MCF 10A (cell line): ENCODE measurements at regions not wholly inside any gene's neighbourhood (a gene's known extent, or its start where the extent isn't known, plus 50 kb on each side); places are given as distances from the start of the nearest gene placed in this dataset.

ENCODE experiments used
- BruUV-seq: library from RNA; stranded (reverse); fragments of 400-500 nt; replicated peaks from 2 replicates; lab custom pipeline; 2021; lab: Mats Ljungman, UMichigan
- CTCF ChIA-PET: fragments of 300-600 bp; sonication (Branson Sonifier 250); formaldehyde crosslinking; extraction: SDS; loops from one replicate; lab custom pipeline; 2021; ENCODE audit warnings: antibody characterized with exemption, inconsistent platforms; lab: Yijun Ruan, JAX
- POLR2A ChIA-PET: fragments of 300-600, 350-650 bp; sonication (Branson Sonifier 250); formaldehyde crosslinking; extraction: SDS; loops from one replicate; lab custom pipeline; 2020; ENCODE audit warnings: antibody characterized with exemption, inconsistent platforms; lab: Yijun Ruan, JAX
- DNase-seq: peaks from one replicate; pipeline ENCODE4 v3.0.0-alpha.2; 2018; ENCODE audit not compliant: unreplicated experiment
- H3K27ac Mint-ChIP-seq: one replicate; pipeline ENCODE4 v1.8.0; 2022; ENCODE audit warnings: mild to moderate bottlenecking, low read depth, mixed read lengths; ENCODE audit not compliant: unreplicated experiment
- H3K27me3 Mint-ChIP-seq: one replicate; pipeline ENCODE4 v1.8.0; 2022; ENCODE audit warnings: mixed read lengths; ENCODE audit not compliant: insufficient read depth, unreplicated experiment
- H3K36me3 Mint-ChIP-seq: one replicate; pipeline ENCODE4 v1.8.0; 2022; ENCODE audit warnings: mild to moderate bottlenecking, moderate library complexity, mixed read lengths; ENCODE audit not compliant: insufficient read depth, unreplicated experiment
- H3K4me1 Mint-ChIP-seq: one replicate; pipeline ENCODE4 v1.8.0; 2022; ENCODE audit warnings: mixed read lengths; ENCODE audit not compliant: insufficient read depth, unreplicated experiment
- H3K4me3 Mint-ChIP-seq: one replicate; pipeline ENCODE4 v1.8.0; 2022; ENCODE audit warnings: mild to moderate bottlenecking, moderate library complexity, mixed read lengths; ENCODE audit not compliant: unreplicated experiment
- H3K9me3 Mint-ChIP-seq: one replicate; pipeline ENCODE4 v1.8.0; 2022; ENCODE audit warnings: mixed read lengths; ENCODE audit not compliant: unreplicated experiment
- CTCF ChIP-seq: fragments of 200-600 bp; IDR thresholded peaks from one replicate; pipeline ENCODE4 v1.8.0; 2022; ENCODE audit warnings: antibody characterized with exemption, mild to moderate bottlenecking; ENCODE audit not compliant: unreplicated experiment
- intact Hi-C: fragments of 100-400 bp; cut with micrococcal nuclease; formaldehyde crosslinking; loops from 2 replicates; pipeline ENCODE4 v1.14.1; 2022

GRCh38 chr11:71340086-71340606 lies 87.8 kb upstream of the SHANK2 start:
- no peak for DNase-seq
- Mint-ChIP-seq H3K27ac (no peak overlapping the region), H3K4me3 (no peak overlapping the region), H3K4me1 (no peaks in the 10 kb centered on the region), H3K36me3 (no peaks in the 10 kb centered on the region), H3K9me3 (no peaks in the 10 kb centered on the region), H3K27me3 (no peaks in the 10 kb centered on the region)
- CTCF ChIA-PET = interaction anchor here (0.6 to 1.5 kb wide), 2 partner anchors 12 to 61 kb away, joined by 3 to 4 read pairs; no protein-coding TSS in a partner anchor
- POLR2A ChIA-PET = no interaction called here
- no TSS peak for BruUV-seq
- no peak for TF ChIP-seq CTCF
- intact Hi-C loops = no loop called here

GRCh38 chr11:71339396-71339881 lies 87.1 kb upstream of the SHANK2 start:
- no peak overlapping the region for H3K27ac Mint-ChIP-seq
- BruUV-seq = no TSS peak

GRCh38 chr11:71338801-71339395 lies 86.5 kb upstream of the SHANK2 start:
- Mint-ChIP-seq H3K27ac (no peak overlapping the region), H3K4me1 (no peaks in the 10 kb centered on the region), H3K4me3 (no peak overlapping the region), H3K36me3 (no peaks in the 10 kb centered on the region), H3K27me3 (no peaks in the 10 kb centered on the region), H3K9me3 (no peaks in the 10 kb centered on the region)
- BruUV-seq = no TSS peak
- intact Hi-C loops = no loop called here
- DNase-seq = no peak
- POLR2A ChIA-PET = no interaction called here
- CTCF ChIA-PET = interaction anchor here (0.5 to 0.9 kb wide), 2 partner anchors 252 to 857 kb away, joined by 3 read pairs; no protein-coding TSS in a partner anchor
- no peak for TF ChIP-seq CTCF

More at GRCh38 chr11:71339396-71339881, 87.1 kb upstream of the SHANK2 start:
- H3K9me3 Mint-ChIP-seq = no peaks in the 10 kb centered on the region
- TF ChIP-seq CTCF = no peak
- no peaks in the 10 kb centered on the region for H3K4me1 Mint-ChIP-seq
- no peaks in the 10 kb centered on the region for H3K27me3 Mint-ChIP-seq
- H3K36me3 Mint-ChIP-seq = no peaks in the 10 kb centered on the region
- no peak overlapping the region for H3K4me3 Mint-ChIP-seq
- ChIA-PET POLR2A (no interaction called here), CTCF (interaction anchor here (0.6 to 0.9 kb wide), 2 partner anchors 250 to 252 kb away, joined by 3 to 4 read pairs; no protein-coding TSS in a partner anchor)
- no peak for DNase-seq
- intact Hi-C loops = no loop called here

- no TSS peak for BruUV-seq
- intact Hi-C loops = no loop called here
- Mint-ChIP-seq H3K9me3 (peaks cover 8% of the 10 kb centered on the region), H3K4me3 (no peak overlapping the region), H3K4me1 (no peaks in the 10 kb centered on the region), H3K36me3 (no peaks in the 10 kb centered on the region), H3K27me3 (no peaks in the 10 kb centered on the region), H3K27ac (no peak overlapping the region)
- POLR2A ChIA-PET = no interaction called here
- CTCF ChIA-PET = interaction anchor here (0.6 kb wide), 2 partner anchors 32 to 743 kb away, joined by 3 read pairs; no protein-coding TSS in a partner anchor
- no peak for DNase-seq
- no peak for TF ChIP-seq CTCF
These were observed 84.8 kb upstream of the SHANK2 start for GRCh38 chr11:71336996-71337754.
